Suppressor macrophage treated with lipopolysaccharide for 4 hours (primary cell): ENCODE measurements at regions not wholly inside any gene's neighbourhood (a gene's known extent, or its start where the extent isn't known, plus 50 kb on each side); places are given as distances from the start of the nearest gene placed in this dataset.
"Not testable (repeated sequence)": the region's sequence is repeated elsewhere in the genome, so short reads cannot be mapped to it uniquely, and the experiment has no call there.

ENCODE experiments used
- DNase-seq: peaks from one replicate; pipeline ENCODE4 v3.0.0-alpha.2; 2020

DNA sequence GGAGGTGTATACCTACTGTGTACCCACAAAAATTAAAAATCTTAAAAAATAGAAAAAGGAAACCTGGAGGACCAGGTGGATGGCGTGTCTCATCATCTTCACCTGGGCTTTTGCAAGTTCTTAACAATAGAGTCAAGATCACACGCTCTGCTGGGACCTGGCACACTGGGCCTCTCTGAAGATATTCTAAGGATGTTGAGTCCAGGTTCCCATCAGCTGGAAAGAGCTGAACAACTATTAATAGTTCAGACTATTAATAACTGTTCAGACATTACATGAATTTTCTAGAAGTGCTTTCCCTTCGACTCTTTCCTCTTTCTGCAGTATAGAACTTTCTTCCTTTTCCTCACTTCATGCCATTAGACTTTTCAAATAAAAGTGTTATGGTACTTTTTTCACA is 320.2 kb upstream of the IL12A start:
- DNase-seq, result no peak

DNA sequence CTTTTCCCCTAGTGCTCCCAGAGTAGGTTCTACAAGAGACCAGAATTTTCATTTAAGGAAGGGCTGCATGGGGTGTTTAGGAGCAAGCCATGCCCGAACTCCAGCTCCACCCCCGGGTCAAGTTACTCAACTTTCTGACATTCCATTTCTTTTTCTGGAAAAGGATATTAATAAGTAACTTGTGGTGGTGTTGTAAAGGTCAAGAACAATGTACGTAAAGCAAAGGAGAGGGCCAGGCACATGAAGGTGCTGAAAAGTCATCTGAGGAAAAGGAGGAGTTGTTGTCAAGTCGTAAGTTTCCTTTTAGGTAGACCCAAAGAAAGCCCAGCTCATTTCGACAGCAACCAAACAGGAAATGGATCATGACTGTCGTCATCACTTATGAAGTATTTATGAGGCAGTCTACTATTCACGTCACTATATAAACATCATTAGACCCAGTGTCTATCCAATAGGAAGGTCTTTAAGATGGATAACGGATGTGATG is 319.6 kb upstream of the IL12A start:
- DNase-seq, result no peak

DNA sequence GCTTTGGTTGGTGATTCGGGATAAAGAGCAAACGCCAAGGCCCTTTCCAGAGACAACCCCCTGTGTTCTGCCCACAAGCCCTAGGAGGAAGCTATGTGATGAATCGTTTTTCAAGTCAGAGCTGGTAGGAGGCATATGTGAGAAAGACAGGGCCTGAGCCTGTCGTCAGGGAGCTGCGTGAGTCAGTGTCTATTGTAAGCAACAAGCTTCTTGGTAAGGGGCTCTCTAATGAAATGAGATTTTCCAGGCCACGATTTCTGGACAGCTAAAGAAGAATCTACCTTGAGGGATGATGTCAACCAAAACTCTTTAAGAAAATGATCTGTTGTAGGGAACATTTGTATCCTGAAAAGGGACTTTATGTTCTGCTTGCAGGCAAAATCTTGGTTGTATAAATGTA is 318.9 kb upstream of the IL12A start:
- no peak for DNase-seq

- no peak for DNase-seq
Observed at GRCh38 chr3:159672728-159673688, 315.6 kb upstream of the IL12A start.

GRCh38 chr3:159674583-159674982 is 314.1 kb upstream of the IL12A start:
- no peak for DNase-seq

- DNase-seq, result no peak
Observed at GRCh38 chr3:159675285-159675684, 313.4 kb upstream of the IL12A start.

GRCh38 chr3:159679900-159680299 is 308.7 kb upstream of the IL12A start:
- no peak for DNase-seq

- DNase-seq, result not testable (repeated sequence)
Observed at GRCh38 chr3:159681717-159682116, 306.9 kb upstream of the IL12A start.

GRCh38 chr3:159685801-159686200 is 302.8 kb upstream of the IL12A start:
- DNase-seq, result no peak

- no peak for DNase-seq
Observed at GRCh38 chr3:159693226-159693625, 295.4 kb upstream of the IL12A start.

- DNase-seq, result no peak
Observed at GRCh38 chr3:159711560-159712333, 276.9 kb upstream of the IL12A start.

DNA sequence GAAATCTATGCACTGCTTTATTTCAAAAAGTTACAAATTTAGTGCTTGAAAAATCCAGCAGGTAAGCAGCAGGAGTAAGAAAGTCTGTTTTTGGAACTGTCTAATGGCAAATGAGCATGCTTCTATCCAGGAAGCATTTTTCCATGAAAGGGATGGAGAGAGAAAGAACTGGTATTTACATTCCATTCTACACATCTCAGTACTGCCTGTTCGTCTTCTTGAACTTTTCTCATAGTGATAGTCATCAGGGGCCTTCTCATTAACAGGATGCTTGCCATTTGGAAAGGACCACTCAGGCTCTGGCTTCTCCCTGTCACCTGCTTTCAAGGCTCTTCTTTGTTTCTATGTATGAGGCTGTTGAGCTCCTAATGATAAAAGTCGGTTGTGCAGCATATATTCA is 267.3 kb upstream of the IL12A start:
- no peak for DNase-seq

DNA sequence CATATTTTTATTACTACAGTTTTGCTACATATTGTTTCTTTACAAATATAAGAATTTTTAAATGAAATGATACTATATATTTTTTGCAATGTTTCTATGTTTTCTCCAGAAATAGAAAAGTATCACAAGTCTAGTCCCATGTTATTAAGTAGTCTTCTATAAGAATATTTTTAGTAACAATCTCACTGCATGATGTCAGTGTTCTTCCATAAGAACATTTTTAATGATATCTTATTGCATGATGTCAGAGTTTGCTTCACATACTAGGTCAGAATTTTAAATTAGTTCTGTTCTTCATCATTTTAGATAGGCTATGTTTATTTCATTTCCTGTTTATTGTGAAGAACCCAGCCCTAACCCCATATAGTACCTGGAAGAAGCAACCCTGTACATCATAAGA is 265.3 kb upstream of the IL12A start:
- no peak for DNase-seq

DNA sequence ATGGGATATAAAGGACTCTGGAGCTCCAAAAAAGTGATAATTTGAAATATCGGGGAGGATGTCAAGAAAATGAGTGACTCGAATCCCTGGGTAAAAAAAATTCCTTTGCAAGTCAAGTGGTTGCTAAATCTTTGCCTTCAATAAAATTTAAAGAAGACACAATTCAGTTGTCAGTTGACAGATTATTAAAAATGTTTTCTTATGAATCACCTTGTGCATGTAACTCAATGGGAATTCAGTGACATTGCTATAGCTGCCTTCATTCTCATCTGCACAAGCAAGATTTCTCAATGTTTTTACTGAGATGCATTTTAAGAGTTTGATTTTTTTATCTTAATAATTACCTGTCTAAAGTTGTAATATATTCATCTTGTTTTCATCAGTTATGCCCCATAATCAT is 264.0 kb upstream of the IL12A start:
- no peak for DNase-seq

- no peak for DNase-seq
Observed at GRCh38 chr3:159726231-159726964, 262.2 kb upstream of the IL12A start.

- no peak for DNase-seq
Observed at GRCh38 chr3:159727506-159727905, 261.1 kb upstream of the IL12A start.

DNA sequence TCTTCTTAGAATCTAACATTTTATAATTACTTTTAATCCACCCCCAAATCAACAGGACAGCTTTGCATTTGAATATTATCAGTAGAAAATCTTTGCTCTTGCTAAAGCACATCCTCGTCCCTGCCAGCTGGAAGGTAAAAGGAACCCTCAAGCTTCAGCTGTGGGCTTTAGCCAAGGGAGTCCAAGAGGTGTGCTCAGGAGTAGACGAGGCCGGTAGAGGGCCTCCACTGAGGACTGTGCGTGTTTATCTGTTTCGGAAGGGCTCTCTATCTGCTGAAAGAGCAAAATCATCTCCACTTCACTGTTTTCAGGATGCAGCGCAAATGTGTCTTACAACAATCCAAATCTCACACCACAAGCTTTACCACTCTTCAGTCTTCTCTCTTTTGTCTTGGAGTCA is 257.4 kb upstream of the IL12A start:
- DNase-seq, result no peak

- no peak for DNase-seq
Observed at GRCh38 chr3:159732172-159733111, 256.2 kb upstream of the IL12A start.

DNA sequence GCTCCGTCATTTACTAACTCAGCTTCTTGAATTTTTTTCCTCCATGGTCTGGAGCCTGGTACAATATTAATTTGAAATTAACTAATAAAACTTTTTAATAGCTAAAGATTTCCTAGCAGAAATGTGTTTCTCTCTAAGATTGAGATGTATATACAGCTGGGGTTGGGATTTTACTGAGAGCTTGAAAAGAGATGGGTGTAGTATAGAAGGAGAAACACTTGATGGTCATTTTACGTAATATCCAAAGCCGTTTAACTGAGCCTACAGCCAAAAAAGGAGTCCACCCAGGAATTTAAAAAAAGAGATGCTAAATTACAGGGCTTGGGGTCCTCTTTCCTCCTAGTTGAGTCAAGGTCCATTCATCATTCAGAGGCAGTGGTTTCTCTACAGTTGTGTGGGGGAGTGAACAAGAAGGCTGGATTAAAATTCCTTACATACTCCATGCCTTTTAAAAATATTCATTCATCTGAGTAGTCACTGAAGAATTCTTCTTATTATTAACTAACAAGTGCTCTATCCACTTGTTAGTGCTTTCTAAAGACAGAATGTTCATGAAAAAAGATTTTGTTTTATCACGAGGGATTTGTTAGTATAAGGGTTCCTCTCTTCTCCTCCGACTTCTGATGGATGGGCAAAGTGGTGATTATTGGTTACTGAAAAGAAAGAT is 255.3 kb upstream of the IL12A start:
- no peak for DNase-seq

- DNase-seq, result no peak
Observed at GRCh38 chr3:159734681-159735080, 254.0 kb upstream of the IL12A start.

DNA sequence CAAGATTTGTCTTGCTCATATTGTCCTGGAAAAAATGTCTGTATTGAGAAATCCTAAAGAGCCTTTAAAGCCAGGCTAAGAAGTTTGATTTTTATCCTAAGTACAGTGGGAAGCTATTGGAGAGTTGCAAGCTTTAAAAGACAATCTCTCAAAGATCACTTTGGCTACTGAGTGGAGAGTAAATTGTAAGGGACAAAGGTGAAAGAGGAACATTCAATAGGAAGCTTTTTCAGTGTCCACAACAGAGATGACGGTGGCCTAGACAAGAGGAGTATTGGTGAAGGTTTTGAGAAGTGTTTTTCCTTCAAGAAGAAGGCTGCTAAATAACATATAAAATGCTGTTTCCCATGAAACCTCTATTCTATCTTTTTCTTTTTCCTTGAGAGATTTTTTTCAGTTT is 249.5 kb upstream of the IL12A start:
- no peak for DNase-seq
